Central memory CD8-positive, alpha-beta T cell (primary cell): ENCODE measurements at regions not wholly inside any gene's neighbourhood (a gene's known extent, or its start where the extent isn't known, plus 50 kb on each side); places are given as distances from the start of the nearest gene placed in this dataset.

ENCODE experiments used
- ATAC-seq: fragments of 150-1000 bp; cut with Tn5 transposase; replicated peaks from 2 replicates; pipeline ENCODE4 v1.10.0; 2022; ENCODE audit warnings: mild to moderate bottlenecking, moderate FRiP score, moderate number of reproducible peaks; ENCODE audit not compliant: poor library complexity, severe bottlenecking; ENCODE audit errors: extremely low read depth
- DNase-seq, 2 donors: peaks; one replicate each; pipeline ENCODE4 v3.0.0; 2021; ENCODE audit warnings: low spot score in 2 of 2
- H3K27ac Mint-ChIP-seq: one replicate; pipeline ENCODE4 v1.8.0; 2022; ENCODE audit warnings: low read depth, mild to moderate bottlenecking, moderate library complexity, mixed read lengths
- H3K27me3 Mint-ChIP-seq: one replicate; pipeline ENCODE4 v1.8.0; 2022; ENCODE audit warnings: mixed read lengths
- H3K36me3 Mint-ChIP-seq: one replicate; pipeline ENCODE4 v1.8.0; 2022; ENCODE audit warnings: mild to moderate bottlenecking, moderate library complexity, mixed read lengths; ENCODE audit not compliant: insufficient read depth
- H3K4me1 Mint-ChIP-seq: one replicate; pipeline ENCODE4 v1.8.0; 2022; ENCODE audit warnings: mixed read lengths
- H3K4me3 Mint-ChIP-seq: one replicate; pipeline ENCODE4 v1.8.0; 2022; ENCODE audit warnings: mild to moderate bottlenecking, moderate library complexity, mixed read lengths
- H3K9me3 Mint-ChIP-seq: one replicate; pipeline ENCODE4 v1.8.0; 2022; ENCODE audit warnings: mixed read lengths

GRCh38 chr4:8938623-8939022 is 67.0 kb upstream of the HMX1 start:
- no peak for ATAC-seq
- DNase-seq, result no peak
- Mint-ChIP-seq H3K27me3 (peaks cover 11% of the 10 kb centered on the region), H3K4me1 (no peaks in the 10 kb centered on the region), H3K9me3 (no peaks in the 10 kb centered on the region), H3K27ac (no peak overlapping the region), H3K4me3 (no peak overlapping the region), H3K36me3 (no peaks in the 10 kb centered on the region)

- ATAC-seq, result no peak
Measured at GRCh38 chr4:8938137-8938536, 66.5 kb upstream of the HMX1 start.

DNA sequence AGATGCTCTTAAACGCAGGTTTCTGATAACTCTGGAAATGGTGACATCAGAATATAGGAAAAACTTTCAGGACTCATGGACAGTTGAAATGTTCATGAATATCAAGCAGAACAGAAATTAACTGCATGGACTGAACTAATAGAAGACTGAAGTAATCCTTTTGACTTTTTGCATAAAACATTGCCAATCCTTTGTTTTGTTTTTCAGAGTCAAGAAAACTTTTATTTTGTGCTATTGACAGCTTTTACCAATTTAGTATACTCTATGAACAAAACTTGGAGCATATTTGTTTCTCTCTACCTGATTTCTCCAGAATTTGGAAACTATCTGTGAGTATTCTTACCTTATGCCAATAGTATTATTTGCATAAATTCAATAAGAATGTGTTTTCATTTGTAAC is 61.2 kb upstream of the HMX1 start:
- H3K4me1 Mint-ChIP-seq, result no peaks in the 10 kb centered on the region
- peaks cover 8% of the 10 kb centered on the region for H3K27me3 Mint-ChIP-seq
- H3K4me3 Mint-ChIP-seq, result no peak overlapping the region
- no peaks in the 10 kb centered on the region for H3K9me3 Mint-ChIP-seq
- no peak overlapping the region for H3K27ac Mint-ChIP-seq
- DNase-seq, result no peak
- ATAC-seq, result no peak
- H3K36me3 Mint-ChIP-seq, result no peaks in the 10 kb centered on the region

More at GRCh38 chr4:8938137-8938536, 66.5 kb upstream of the HMX1 start:
- H3K27me3 Mint-ChIP-seq, result peaks cover 11% of the 10 kb centered on the region
- no peaks in the 10 kb centered on the region for H3K4me1 Mint-ChIP-seq
- H3K9me3 Mint-ChIP-seq, result no peaks in the 10 kb centered on the region
- no peak for DNase-seq
- H3K36me3 Mint-ChIP-seq, result no peaks in the 10 kb centered on the region
- H3K27ac Mint-ChIP-seq, result no peak overlapping the region
- no peak overlapping the region for H3K4me3 Mint-ChIP-seq

GRCh38 chr4:8928074-8928473 is 56.4 kb upstream of the HMX1 start:
- ATAC-seq (no peak), DNase-seq (no peak)
- Mint-ChIP-seq H3K4me1 (no peaks in the 10 kb centered on the region), H3K36me3 (peaks cover 4% of the 10 kb centered on the region), H3K4me3 (no peak overlapping the region), H3K27me3 (peaks cover 10% of the 10 kb centered on the region), H3K9me3 (peaks cover 7% of the 10 kb centered on the region), H3K27ac (no peak overlapping the region)

DNA sequence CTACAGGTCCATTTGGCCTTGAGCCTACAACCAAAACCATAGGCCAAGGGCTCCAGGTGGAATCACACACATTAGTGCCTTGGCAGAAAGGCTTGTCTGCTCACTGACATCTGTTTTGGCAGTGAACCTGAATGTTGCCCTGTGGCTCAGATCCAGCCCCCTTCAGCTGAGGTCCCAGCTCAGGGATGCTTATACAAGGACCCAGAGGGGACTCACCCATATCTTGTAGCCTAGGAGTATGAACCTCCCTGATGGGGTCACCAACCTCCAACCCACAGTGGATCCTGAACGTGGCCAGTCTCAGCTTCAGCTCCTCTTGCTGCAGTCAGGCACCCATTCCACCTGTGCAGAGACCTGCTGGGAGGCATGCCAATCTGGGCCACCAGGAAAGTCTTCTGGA is 50.8 kb upstream of the HMX1 start:
- H3K4me3 Mint-ChIP-seq, result no peak overlapping the region

DNA sequence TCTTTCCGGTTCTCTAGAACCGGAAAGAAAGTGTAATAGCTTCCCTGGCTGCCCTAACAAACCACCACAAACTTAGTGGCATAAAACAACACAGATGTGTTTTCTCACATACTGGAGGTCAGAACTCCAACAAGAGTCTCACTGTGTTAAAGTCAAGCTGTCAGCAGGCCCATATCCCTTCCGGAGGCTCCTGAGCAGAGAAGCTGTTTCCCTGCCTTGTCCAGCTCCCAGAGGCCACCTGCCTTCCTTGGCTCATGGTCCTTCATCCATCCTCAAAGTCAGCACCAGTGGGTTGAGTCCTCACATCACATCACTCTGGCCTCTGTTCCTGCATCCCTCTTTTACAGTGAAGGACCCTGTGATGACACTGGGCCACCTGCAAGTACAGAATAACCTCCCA is 49.8 kb upstream of the HMX1 start:
- DNase-seq (no peak), ATAC-seq (no peak)

More for the DNA sequence above, 50.8 kb upstream of the HMX1 start:
- DNase-seq (no peak), ATAC-seq (no peak)
- Mint-ChIP-seq H3K27me3 (peaks cover 34% of the 10 kb centered on the region), H3K9me3 (peaks cover 9% of the 10 kb centered on the region), H3K36me3 (peaks cover 2% of the 10 kb centered on the region), H3K27ac (no peak overlapping the region), H3K4me1 (peaks cover 3% of the 10 kb centered on the region)

More for the DNA sequence above, 49.8 kb upstream of the HMX1 start:
- Mint-ChIP-seq H3K9me3 (peaks cover 9% of the 10 kb centered on the region), H3K4me1 (peaks cover 5% of the 10 kb centered on the region), H3K27ac (no peak overlapping the region), H3K36me3 (peaks cover 2% of the 10 kb centered on the region), H3K4me3 (no peak overlapping the region), H3K27me3 (peaks cover 34% of the 10 kb centered on the region)
